Hepatocyte (in vitro differentiated cells): ENCODE measurements at regions not wholly inside any gene's neighbourhood (a gene's known extent, or its start where the extent isn't known, plus 50 kb on each side); places are given as distances from the start of the nearest gene placed in this dataset.

Experiments used
- EZH2 ChIP-seq: fragments of 200-600 bp; sonication (generic); IDR thresholded peaks from 2 replicates; pipeline ENCODE4 v1.6.1; 2016; ENCODE audit warnings: antibody characterized with exemption, mild to moderate bottlenecking, borderline replicate concordance
- TF ChIP-seq, protein P1 (sequence below): fragments of 200-600 bp; sonication (generic); IDR thresholded peaks from 2 replicates; pipeline ENCODE4 v1.5.1; 2016; ENCODE audit warnings: antibody characterized with exemption, mild to moderate bottlenecking; ENCODE audit not compliant: poor library complexity

DNA sequence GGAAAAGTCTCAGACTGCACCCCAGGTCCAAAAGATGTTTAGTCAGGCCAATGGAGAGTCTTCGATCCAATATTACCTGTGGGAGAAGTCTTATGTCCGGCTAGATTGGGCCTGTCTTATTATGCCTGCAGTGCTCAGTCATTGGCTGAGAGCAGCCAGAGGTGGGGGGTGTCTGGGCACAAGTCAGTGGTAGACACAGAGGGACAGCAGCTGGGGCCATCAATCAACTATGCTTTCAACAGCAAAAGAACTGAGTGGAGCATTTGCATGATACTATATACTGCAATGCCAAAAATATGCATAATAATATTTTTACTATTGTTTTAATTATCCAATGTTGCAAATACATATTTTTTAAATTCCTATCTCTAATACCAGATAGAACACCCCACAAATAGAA, 298.6 kb upstream of the CDH20 start:
- TF ChIP-seq, protein P1, sequence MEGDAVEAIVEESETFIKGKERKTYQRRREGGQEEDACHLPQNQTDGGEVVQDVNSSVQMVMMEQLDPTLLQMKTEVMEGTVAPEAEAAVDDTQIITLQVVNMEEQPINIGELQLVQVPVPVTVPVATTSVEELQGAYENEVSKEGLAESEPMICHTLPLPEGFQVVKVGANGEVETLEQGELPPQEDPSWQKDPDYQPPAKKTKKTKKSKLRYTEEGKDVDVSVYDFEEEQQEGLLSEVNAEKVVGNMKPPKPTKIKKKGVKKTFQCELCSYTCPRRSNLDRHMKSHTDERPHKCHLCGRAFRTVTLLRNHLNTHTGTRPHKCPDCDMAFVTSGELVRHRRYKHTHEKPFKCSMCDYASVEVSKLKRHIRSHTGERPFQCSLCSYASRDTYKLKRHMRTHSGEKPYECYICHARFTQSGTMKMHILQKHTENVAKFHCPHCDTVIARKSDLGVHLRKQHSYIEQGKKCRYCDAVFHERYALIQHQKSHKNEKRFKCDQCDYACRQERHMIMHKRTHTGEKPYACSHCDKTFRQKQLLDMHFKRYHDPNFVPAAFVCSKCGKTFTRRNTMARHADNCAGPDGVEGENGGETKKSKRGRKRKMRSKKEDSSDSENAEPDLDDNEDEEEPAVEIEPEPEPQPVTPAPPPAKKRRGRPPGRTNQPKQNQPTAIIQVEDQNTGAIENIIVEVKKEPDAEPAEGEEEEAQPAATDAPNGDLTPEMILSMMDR = no peak
- TF ChIP-seq EZH2 = no peak
